Effector memory CD4-positive, alpha-beta T cell (primary cell): ENCODE measurements at regions not wholly inside any gene's neighbourhood (a gene's known extent, or its start where the extent isn't known, plus 50 kb on each side); places are given as distances from the start of the nearest gene placed in this dataset.
"Not testable (repeated sequence)": the region's sequence is repeated elsewhere in the genome, so short reads cannot be mapped to it uniquely, and the experiment has no call there.

Experiments used
- DNase-seq, 3 donors: peaks; one replicate each; pipeline ENCODE4 v3.0.0-alpha.2; 2020
- H3K27ac ChIP-seq: 2 replicates; pipeline ENCODE4 v1.7.0; 2013; ENCODE audit warnings: mild to moderate bottlenecking, low read length, moderate library complexity; ENCODE audit not compliant: insufficient read depth, poor library complexity, severe bottlenecking
- H3K27me3 ChIP-seq: replicated peaks from 2 replicates; pipeline ENCODE4 v1.7.0; 2013; ENCODE audit warnings: mild to moderate bottlenecking, low read length; ENCODE audit not compliant: insufficient read depth, control insufficient read depth, poor library complexity, severe bottlenecking
- H3K36me3 ChIP-seq: 2 replicates; pipeline ENCODE4 v1.7.0; 2013; ENCODE audit warnings: mild to moderate bottlenecking, low read length, moderate library complexity; ENCODE audit not compliant: control insufficient read depth, insufficient read depth
- H3K4me1 ChIP-seq: 2 replicates; pipeline ENCODE4 v1.7.0; 2013; ENCODE audit warnings: low read length, mild to moderate bottlenecking; ENCODE audit not compliant: control insufficient read depth, insufficient read depth, poor library complexity, severe bottlenecking
- H3K4me3 ChIP-seq: 2 replicates; pipeline ENCODE4 v1.7.0; 2013; ENCODE audit warnings: low read length, low read depth, mild to moderate bottlenecking; ENCODE audit not compliant: insufficient read depth, poor library complexity, severe bottlenecking
- H3K9me3 ChIP-seq: 2 replicates; pipeline ENCODE4 v1.7.0; 2013; ENCODE audit warnings: mild to moderate bottlenecking, low read length, moderate library complexity; ENCODE audit not compliant: control insufficient read depth

GRCh38 chrX:140274811-140275525, 229.9 kb downstream of the SOX3 start:
- no peak for DNase-seq
- no peaks in the 10 kb centered on the region for H3K9me3 ChIP-seq
- no peak overlapping the region for H3K4me3 ChIP-seq
- no peaks in the 10 kb centered on the region for H3K36me3 ChIP-seq
- H3K27ac ChIP-seq, result no peak overlapping the region
- no peaks in the 10 kb centered on the region for H3K27me3 ChIP-seq
- no peaks in the 10 kb centered on the region for H3K4me1 ChIP-seq

GRCh38 chrX:140273921-140274320, 230.9 kb downstream of the SOX3 start:
- Histone ChIP-seq H3K4me1 (no peaks in the 10 kb centered on the region), H3K27ac (no peak overlapping the region), H3K4me3 (no peak overlapping the region), H3K9me3 (no peaks in the 10 kb centered on the region), H3K27me3 (no peaks in the 10 kb centered on the region), H3K36me3 (no peaks in the 10 kb centered on the region)
- no peak for DNase-seq

GRCh38 chrX:140250391-140250790, 254.5 kb downstream of the SOX3 start:
- Histone ChIP-seq H3K36me3 (no peaks in the 10 kb centered on the region), H3K27ac (no peak overlapping the region), H3K9me3 (no peaks in the 10 kb centered on the region), H3K4me3 (no peak overlapping the region), H3K27me3 (no peaks in the 10 kb centered on the region), H3K4me1 (no peaks in the 10 kb centered on the region)
- DNase-seq, result no peak

- Histone ChIP-seq H3K9me3 (no peaks in the 10 kb centered on the region), H3K27ac (no peak overlapping the region), H3K4me1 (no peaks in the 10 kb centered on the region), H3K36me3 (no peaks in the 10 kb centered on the region), H3K27me3 (no peaks in the 10 kb centered on the region), H3K4me3 (no peak overlapping the region)
- DNase-seq, result no peak
These were observed 255.8 kb downstream of the SOX3 start for GRCh38 chrX:140249088-140249487.

GRCh38 chrX:140229191-140229590, 263.9 kb upstream of the CXorf66 start:
- DNase-seq, result no peak
- no peaks in the 10 kb centered on the region for H3K27me3 ChIP-seq
- no peak overlapping the region for H3K4me3 ChIP-seq
- H3K36me3 ChIP-seq, result no peaks in the 10 kb centered on the region
- H3K9me3 ChIP-seq, result no peaks in the 10 kb centered on the region
- no peaks in the 10 kb centered on the region for H3K4me1 ChIP-seq
- H3K27ac ChIP-seq, result no peak overlapping the region

- not testable (repeated sequence) for H3K27ac ChIP-seq, H3K27me3 ChIP-seq, H3K4me1 ChIP-seq, H3K36me3 ChIP-seq, H3K9me3 ChIP-seq, DNase-seq, H3K4me3 ChIP-seq
These were observed 260.7 kb upstream of the CXorf66 start for GRCh38 chrX:140226037-140226436.

GRCh38 chrX:140215894-140216293, 250.6 kb upstream of the CXorf66 start:
- H3K27ac ChIP-seq, H3K9me3 ChIP-seq, H3K27me3 ChIP-seq, H3K4me1 ChIP-seq, H3K36me3 ChIP-seq, DNase-seq, H3K4me3 ChIP-seq: not testable (repeated sequence)

GRCh38 chrX:140214518-140214917, 249.2 kb upstream of the CXorf66 start:
- not testable (repeated sequence) for H3K4me1 ChIP-seq, H3K4me3 ChIP-seq, H3K27me3 ChIP-seq, H3K27ac ChIP-seq, DNase-seq, H3K36me3 ChIP-seq, H3K9me3 ChIP-seq

GRCh38 chrX:140206657-140207056, 241.3 kb upstream of the CXorf66 start:
- Histone ChIP-seq H3K27me3 (no peaks in the 10 kb centered on the region), H3K27ac (no peak overlapping the region), H3K9me3 (no peaks in the 10 kb centered on the region), H3K4me1 (no peaks in the 10 kb centered on the region), H3K4me3 (no peak overlapping the region), H3K36me3 (no peaks in the 10 kb centered on the region)
- DNase-seq, result no peak

GRCh38 chrX:140190441-140191108, 225.3 kb upstream of the CXorf66 start:
- Histone ChIP-seq H3K36me3 (no peaks in the 10 kb centered on the region), H3K27ac (no peak overlapping the region), H3K9me3 (no peaks in the 10 kb centered on the region), H3K4me3 (no peak overlapping the region), H3K4me1 (no peaks in the 10 kb centered on the region), H3K27me3 (no peaks in the 10 kb centered on the region)
- DNase-seq, result no peak
